GM23248 (cell line): ENCODE measurements at regions not wholly inside any gene's neighbourhood (a gene's known extent, or its start where the extent isn't known, plus 50 kb on each side); places are given as distances from the start of the nearest gene placed in this dataset.

ENCODE experiments used
- EZH2 ChIP-seq: fragments of 200-600 bp; sonication (generic); IDR thresholded peaks from 2 replicates; pipeline ENCODE4 v1.6.1; 2018; ENCODE audit warnings: antibody characterized with exemption, mild to moderate bottlenecking; ENCODE audit not compliant: insufficient read depth, poor library complexity, severe bottlenecking
- EZH2phosphoT487 ChIP-seq: fragments of 200-600 bp; sonication (generic); IDR thresholded peaks from 2 replicates; pipeline ENCODE4 v1.6.1; 2018; ENCODE audit warnings: antibody characterized with exemption, moderate library complexity, mild to moderate bottlenecking, low read depth; ENCODE audit not compliant: insufficient read depth

DNA sequence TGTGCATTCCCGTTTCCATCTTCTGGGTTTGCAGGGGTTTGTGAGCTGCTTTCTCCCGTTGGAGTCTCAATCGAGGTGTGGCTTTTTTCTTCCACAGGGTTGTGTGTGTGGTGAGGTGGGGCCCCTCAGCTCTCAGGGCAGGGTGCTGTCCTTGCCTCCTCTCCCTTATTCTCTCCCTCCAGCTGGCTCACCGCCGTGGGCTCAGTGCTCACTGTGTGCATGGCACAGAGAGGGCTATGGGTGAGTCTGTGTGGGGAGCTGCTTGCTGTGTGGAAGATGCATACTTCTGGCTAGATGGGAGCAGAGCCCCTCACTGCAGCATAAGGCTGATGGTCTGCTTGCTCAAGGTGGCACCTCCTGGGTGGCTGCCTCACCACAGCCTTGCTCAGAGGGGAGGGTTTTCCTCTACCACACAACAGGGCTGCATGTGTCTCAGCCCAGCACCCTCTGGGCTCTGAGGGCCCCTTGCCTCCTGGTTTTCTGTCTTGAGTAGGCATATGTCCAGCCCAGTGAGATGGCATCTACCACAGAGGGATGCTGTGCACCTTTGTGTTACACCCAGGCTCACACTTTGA, 203.1 kb upstream of the B3GAT1 start:
- TF ChIP-seq EZH2 = no peak
- TF ChIP-seq EZH2phosphoT487 = no peak
